ENCODE measurements at regions not wholly inside any gene's neighbourhood (a gene's known extent, or its start where the extent isn't known, plus 50 kb on each side); places are given as distances from the start of the nearest gene placed in this dataset.

GRCh38 chr7:115603416-115603815 lies 427.1 kb downstream of the TFEC start:
- TF ChIP-seq CTCF (IDR thresholded peaks at IDR 0.05) (no peak), POLR2A (IDR thresholded peaks at IDR 0.05) (no peak)
